H1 (cell line): ENCODE measurements at regions not wholly inside any gene's neighbourhood (a gene's known extent, or its start where the extent isn't known, plus 50 kb on each side); places are given as distances from the start of the nearest gene placed in this dataset.

Experiments
- CREB1 ChIP-seq: IDR thresholded peaks from 2 replicates; pipeline ENCODE4 v1.6.1; 2012; ENCODE audit warnings: inconsistent platforms
- CTCF ChIP-seq, 3 experiments: IDR thresholded peaks; 1 replicate in 2 of 3; 2 replicates in 1 of 3; pipeline versions ENCODE4 v1.5.1 to v1.6.1; 2011; ENCODE audit warnings: low read length in 3 of 3, mild to moderate bottlenecking in 3 of 3, inconsistent platforms in 2 of 3, low read depth in 1 of 3, moderate library complexity in 1 of 3; ENCODE audit not compliant: insufficient read depth in 1 of 3; ENCODE audit errors: control extremely low read depth in 1 of 3
- EGR1 ChIP-seq: IDR thresholded peaks from 2 replicates; pipeline ENCODE4 v1.6.1; 2011; ENCODE audit warnings: low read depth, low read length, borderline replicate concordance
- SIRT6 ChIP-seq: IDR thresholded peaks from one replicate; pipeline ENCODE4 v1.7.1; 2012; ENCODE audit warnings: low read length, inconsistent platforms
- USF2 ChIP-seq: IDR thresholded peaks from 2 replicates; pipeline ENCODE4 v1.6.1; 2011; ENCODE audit warnings: low read length, improper control_type of control experiment
- TF ChIP-seq, protein P1 (sequence below): fragments of 300-600 bp; sonication (generic); IDR thresholded peaks from 2 replicates; pipeline ENCODE4 v1.7.1; 2012; ENCODE audit warnings: low read length, moderate library complexity, mild to moderate bottlenecking, inconsistent platforms; ENCODE audit not compliant: insufficient replicate concordance

GRCh38 chr5:107744418-107745330, 73.9 kb upstream of the EFNA5 start (continued):
- TF ChIP-seq CREB1 (no peak), CTCF (IDR thresholded peaks at IDR 0.05; ENCODE audit: control extremely low read depth in 1 of 3, insufficient read depth in 1 of 3, low read depth in 1 of 3, low read length in 3 of 3) (no peak), USF2 (no peak), SIRT6 (no peak), EGR1 (no peak)
- TF ChIP-seq, protein P1, sequence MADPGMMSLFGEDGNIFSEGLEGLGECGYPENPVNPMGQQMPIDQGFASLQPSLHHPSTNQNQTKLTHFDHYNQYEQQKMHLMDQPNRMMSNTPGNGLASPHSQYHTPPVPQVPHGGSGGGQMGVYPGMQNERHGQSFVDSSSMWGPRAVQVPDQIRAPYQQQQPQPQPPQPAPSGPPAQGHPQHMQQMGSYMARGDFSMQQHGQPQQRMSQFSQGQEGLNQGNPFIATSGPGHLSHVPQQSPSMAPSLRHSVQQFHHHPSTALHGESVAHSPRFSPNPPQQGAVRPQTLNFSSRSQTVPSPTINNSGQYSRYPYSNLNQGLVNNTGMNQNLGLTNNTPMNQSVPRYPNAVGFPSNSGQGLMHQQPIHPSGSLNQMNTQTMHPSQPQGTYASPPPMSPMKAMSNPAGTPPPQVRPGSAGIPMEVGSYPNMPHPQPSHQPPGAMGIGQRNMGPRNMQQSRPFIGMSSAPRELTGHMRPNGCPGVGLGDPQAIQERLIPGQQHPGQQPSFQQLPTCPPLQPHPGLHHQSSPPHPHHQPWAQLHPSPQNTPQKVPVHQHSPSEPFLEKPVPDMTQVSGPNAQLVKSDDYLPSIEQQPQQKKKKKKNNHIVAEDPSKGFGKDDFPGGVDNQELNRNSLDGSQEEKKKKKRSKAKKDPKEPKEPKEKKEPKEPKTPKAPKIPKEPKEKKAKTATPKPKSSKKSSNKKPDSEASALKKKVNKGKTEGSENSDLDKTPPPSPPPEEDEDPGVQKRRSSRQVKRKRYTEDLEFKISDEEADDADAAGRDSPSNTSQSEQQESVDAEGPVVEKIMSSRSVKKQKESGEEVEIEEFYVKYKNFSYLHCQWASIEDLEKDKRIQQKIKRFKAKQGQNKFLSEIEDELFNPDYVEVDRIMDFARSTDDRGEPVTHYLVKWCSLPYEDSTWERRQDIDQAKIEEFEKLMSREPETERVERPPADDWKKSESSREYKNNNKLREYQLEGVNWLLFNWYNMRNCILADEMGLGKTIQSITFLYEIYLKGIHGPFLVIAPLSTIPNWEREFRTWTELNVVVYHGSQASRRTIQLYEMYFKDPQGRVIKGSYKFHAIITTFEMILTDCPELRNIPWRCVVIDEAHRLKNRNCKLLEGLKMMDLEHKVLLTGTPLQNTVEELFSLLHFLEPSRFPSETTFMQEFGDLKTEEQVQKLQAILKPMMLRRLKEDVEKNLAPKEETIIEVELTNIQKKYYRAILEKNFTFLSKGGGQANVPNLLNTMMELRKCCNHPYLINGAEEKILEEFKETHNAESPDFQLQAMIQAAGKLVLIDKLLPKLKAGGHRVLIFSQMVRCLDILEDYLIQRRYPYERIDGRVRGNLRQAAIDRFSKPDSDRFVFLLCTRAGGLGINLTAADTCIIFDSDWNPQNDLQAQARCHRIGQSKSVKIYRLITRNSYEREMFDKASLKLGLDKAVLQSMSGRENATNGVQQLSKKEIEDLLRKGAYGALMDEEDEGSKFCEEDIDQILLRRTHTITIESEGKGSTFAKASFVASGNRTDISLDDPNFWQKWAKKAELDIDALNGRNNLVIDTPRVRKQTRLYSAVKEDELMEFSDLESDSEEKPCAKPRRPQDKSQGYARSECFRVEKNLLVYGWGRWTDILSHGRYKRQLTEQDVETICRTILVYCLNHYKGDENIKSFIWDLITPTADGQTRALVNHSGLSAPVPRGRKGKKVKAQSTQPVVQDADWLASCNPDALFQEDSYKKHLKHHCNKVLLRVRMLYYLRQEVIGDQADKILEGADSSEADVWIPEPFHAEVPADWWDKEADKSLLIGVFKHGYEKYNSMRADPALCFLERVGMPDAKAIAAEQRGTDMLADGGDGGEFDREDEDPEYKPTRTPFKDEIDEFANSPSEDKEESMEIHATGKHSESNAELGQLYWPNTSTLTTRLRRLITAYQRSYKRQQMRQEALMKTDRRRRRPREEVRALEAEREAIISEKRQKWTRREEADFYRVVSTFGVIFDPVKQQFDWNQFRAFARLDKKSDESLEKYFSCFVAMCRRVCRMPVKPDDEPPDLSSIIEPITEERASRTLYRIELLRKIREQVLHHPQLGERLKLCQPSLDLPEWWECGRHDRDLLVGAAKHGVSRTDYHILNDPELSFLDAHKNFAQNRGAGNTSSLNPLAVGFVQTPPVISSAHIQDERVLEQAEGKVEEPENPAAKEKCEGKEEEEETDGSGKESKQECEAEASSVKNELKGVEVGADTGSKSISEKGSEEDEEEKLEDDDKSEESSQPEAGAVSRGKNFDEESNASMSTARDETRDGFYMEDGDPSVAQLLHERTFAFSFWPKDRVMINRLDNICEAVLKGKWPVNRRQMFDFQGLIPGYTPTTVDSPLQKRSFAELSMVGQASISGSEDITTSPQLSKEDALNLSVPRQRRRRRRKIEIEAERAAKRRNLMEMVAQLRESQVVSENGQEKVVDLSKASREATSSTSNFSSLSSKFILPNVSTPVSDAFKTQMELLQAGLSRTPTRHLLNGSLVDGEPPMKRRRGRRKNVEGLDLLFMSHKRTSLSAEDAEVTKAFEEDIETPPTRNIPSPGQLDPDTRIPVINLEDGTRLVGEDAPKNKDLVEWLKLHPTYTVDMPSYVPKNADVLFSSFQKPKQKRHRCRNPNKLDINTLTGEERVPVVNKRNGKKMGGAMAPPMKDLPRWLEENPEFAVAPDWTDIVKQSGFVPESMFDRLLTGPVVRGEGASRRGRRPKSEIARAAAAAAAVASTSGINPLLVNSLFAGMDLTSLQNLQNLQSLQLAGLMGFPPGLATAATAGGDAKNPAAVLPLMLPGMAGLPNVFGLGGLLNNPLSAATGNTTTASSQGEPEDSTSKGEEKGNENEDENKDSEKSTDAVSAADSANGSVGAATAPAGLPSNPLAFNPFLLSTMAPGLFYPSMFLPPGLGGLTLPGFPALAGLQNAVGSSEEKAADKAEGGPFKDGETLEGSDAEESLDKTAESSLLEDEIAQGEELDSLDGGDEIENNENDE, result peak; percentile 69
